ENCODE measurements at regions not wholly inside any gene's neighbourhood (a gene's known extent, or its start where the extent isn't known, plus 50 kb on each side); places are given as distances from the start of the nearest gene placed in this dataset.

- no peak overlapping the region for H3K27ac ChIP-seq (ENCODE audit: low read depth, low read length)
Measured at GRCh38 chr11:19661827-19662226, 50.8 kb upstream of the NAV2 start.

GRCh38 chr11:19660076-19660475 is 52.6 kb upstream of the NAV2 start:
- H3K27ac ChIP-seq (ENCODE audit: low read depth, low read length): no peak overlapping the region
- 53 to 58% (median 55%) methylated on average over 5 of the region's 5 CpGs for WGBS, 3 donors

- H3K27ac ChIP-seq (ENCODE audit: low read depth, low read length): no peak overlapping the region
Measured at GRCh38 chr11:19659529-19659928, 53.1 kb upstream of the NAV2 start.

DNA sequence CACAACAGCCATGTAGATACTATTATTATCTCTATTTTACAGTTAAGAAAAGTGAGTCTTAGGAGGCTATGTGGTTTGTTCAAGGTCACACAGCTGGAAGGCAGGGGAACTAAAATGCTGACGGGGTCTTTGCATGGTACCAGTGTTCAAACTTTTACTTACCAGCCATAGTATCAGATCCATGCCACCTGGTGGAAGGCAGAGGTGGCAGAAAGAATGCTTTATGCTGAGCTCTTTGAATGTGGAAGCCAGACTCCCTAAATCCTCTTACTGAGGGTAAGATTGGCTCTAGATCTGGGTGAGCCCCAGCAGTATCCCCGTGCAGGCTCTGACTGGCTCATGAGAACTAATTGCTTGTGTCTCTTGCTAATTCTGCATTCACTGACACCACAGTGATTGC is 54.3 kb upstream of the NAV2 start:
- H3K27ac ChIP-seq (ENCODE audit: low read depth, low read length): no peak overlapping the region
- WGBS, 3 donors: 31 to 52% (median 33%) methylated on average over 2 of the region's 2 CpGs

DNA sequence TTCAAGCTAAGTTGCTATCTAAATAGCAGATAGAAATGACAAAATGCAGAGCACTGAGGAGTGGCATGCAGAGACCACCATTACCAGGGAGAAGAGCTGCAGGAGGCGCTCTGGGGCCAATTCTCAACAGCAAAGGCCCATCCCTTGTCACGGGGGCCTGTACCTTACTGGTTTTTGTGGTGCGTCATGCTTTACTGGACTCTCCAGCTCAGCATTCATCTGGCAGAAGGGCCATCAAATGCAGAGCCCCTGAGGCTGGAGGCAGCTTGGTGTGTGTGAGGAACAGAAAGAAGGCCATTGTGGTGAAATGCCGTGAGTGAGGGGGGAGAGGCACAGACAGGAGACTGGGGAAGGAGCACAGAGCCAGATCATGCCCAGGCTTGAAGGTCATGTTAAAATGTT is 56.5 kb upstream of the NAV2 start:
- 86 to 96% (median 92%) methylated on average over 4 of the region's 4 CpGs for WGBS, 3 donors

DNA sequence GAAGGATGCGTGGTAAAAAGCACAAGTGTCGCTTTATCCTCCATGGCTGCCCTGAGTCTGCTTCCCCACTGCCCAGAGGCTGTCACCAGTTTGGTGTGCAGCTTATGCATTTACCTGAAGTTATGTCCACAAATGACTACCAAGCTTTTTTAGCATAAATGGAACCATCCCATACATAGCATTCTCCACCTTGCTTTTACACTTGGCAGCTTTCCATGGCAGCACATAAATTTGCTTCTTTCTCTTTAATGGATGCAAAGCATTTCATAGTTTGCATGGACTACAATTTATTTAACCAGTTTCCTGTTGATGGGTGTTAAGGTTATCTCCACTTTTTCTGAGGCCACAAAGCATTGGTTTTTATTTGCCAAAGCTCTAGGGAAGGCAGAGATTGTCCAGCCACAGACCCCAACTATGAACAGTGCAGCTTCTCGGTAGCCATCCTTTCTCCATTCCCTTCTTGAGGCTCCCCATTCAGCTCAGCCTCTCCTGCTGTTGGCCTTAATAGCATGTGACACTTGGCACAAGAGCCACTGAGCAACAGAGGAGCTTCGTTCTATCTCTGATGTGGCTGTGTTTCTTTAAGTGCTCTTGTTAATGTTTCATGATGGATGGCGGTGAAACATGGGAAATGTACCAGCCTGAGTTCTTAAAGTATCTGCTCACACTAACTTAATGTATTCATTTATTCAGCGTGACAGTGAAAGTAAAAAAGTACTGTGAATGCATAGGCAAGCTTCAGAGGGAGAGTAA is 59.8 kb upstream of the NAV2 start:
- WGBS, 3 donors: 68 to 82% (median 78%) methylated on average over 6 of the region's 6 CpGs
- no peak overlapping the region for H3K27ac ChIP-seq (ENCODE audit: low read depth, low read length)

More for the DNA sequence above, 56.5 kb upstream of the NAV2 start:
- no peak overlapping the region for H3K27ac ChIP-seq (ENCODE audit: low read depth, low read length)

DNA sequence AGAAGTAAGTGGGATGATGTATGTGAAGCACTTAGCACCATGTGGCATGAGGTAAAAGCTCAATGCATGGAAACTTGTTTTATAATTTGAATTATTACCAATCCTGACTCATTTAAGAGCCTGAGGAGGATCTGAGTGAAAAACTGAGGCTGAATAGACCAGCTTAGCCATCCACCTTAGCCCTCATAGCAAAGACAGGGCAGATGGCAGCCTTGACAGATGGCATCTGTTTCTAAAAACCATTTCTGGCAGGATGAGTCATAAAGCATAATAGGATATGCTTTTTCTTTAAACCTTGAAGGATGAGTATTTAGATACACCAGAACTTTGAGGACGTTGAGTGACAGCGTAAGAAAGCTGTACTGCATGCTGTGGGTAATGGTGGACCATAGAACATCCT is 61.0 kb upstream of the NAV2 start:
- H3K27ac ChIP-seq (ENCODE audit: low read depth, low read length): no peak overlapping the region
- 88 to 97% (median 95%) methylated on average over 2 of the region's 2 CpGs for WGBS, 3 donors

DNA sequence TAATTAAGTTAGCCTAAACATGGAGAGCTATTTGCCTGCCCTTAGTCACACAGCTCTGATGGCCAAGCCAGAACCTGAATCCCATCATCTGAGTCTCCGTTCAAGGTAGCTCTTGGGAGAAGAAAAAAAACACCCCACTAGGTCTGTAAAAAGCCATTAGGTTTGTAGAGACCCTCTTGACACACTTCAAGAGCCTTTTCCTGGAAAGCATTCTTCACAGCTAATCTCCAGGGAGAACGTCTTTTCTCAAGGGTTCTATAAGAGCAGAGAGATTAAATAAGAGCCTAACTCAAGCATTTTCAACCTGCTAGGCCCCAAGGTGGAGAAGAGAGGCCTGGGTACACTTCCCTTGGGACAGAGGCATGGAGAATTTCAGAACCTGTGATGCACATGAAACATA is 61.6 kb upstream of the NAV2 start:
- H3K27ac ChIP-seq (ENCODE audit: low read depth, low read length): no peak overlapping the region
- 80 to 92% (median 89%) methylated on average over 2 of the region's 2 CpGs for WGBS, 3 donors

DNA sequence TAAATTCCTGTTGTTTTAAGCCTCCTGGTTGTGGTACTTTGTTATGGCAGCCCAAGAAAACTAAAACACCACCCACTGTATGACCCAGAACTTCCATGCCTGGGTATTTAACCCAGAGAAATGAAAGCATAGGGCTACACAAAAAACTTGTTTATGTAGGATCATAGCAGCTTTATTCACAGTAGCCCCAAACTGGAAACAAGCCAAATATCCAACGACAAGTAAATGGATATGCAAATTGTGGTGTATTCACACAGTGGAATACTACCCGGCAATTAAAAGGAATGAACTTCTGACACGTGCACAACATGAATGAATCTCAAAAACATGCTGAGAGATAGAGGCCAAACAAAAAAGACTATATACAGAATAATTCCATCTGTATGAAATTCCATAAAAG is 62.2 kb upstream of the NAV2 start:
- 73 to 87% (median 85%) methylated on average over 3 of the region's 3 CpGs for WGBS, 3 donors
- no peak overlapping the region for H3K27ac ChIP-seq (ENCODE audit: low read depth, low read length)

GRCh38 chr11:19649751-19650150 is 62.9 kb upstream of the NAV2 start:
- H3K27ac ChIP-seq (ENCODE audit: low read depth, low read length): no peak overlapping the region
- WGBS, 3 donors: 80 to 89% (median 85%) methylated on average over 4 of the region's 4 CpGs

DNA sequence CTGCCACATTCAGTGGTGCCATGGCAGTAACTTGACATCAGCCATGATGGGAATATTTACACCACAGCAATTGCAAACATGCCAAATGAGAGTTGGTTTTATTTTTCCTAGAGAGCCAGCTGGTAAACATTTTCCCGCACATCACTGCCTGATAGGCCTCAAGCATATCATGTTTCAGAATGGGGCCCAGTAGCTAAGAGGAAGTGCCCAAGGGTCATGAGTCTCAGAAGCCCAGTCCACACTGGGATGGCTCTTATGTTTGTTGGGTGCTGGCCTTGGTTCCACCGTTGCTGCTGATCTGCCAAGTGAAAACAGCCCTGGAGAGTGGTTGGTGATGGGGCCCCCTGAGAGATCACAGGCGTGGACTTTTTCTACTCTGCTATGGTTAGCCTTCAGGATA is 64.3 kb upstream of the NAV2 start:
- 71 to 84% (median 79%) methylated on average over 3 of the region's 3 CpGs for WGBS, 3 donors

GRCh38 chr11:19647816-19648215 is 64.8 kb upstream of the NAV2 start:
- 89 to 94% (median 93%) methylated on average over 3 of the region's 3 CpGs for WGBS, 3 donors
- no peak overlapping the region for H3K27ac ChIP-seq (ENCODE audit: low read depth, low read length)

More for the DNA sequence above, 64.3 kb upstream of the NAV2 start:
- H3K27ac ChIP-seq (ENCODE audit: low read depth, low read length): no peak overlapping the region

- WGBS, 3 donors: 57 to 83% (median 58%) methylated on average over 3 of the region's 3 CpGs
- H3K27ac ChIP-seq (ENCODE audit: low read depth, low read length): no peak overlapping the region
Measured at GRCh38 chr11:19646921-19647320, 65.7 kb upstream of the NAV2 start.

- H3K27ac ChIP-seq (ENCODE audit: low read depth, low read length): no peak overlapping the region
- WGBS, 3 donors: 78 to 91% (median 81%) methylated on average over 1 of the region's 1 CpG
Measured at GRCh38 chr11:19646308-19646707, 66.3 kb upstream of the NAV2 start.

DNA sequence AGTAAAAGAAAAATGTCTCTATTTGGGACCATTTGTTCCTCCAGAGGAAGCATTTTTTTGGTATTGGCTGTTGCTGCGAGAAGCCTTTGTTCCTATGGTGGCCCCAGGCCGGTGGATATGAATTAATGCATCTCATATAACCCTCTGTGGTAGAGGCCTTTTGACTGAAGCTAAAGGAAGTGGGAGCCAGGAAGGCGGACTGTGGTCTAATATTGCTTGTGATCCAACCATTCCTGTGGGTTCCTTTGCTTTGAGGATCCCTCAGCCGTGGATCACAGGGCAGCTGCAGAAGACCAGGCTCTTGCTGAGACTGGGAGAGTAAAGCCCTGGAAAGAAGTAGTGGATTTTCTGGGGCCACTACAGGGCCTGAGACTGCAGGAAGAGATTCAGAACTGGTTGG is 68.3 kb upstream of the NAV2 start:
- H3K27ac ChIP-seq (ENCODE audit: low read depth, low read length): no peak overlapping the region
- WGBS, 3 donors: 92 to 94% (median 94%) methylated on average over 4 of the region's 4 CpGs

- WGBS, 3 donors: 26 to 60% (median 57%) methylated on average over 6 of the region's 6 CpGs
Measured at GRCh38 chr11:19642185-19643158, 70.2 kb upstream of the NAV2 start.

GRCh38 chr11:19639603-19640105 is 73.0 kb upstream of the NAV2 start:
- no peak overlapping the region for H3K27ac ChIP-seq (ENCODE audit: low read depth, low read length)
- WGBS, 3 donors: 89 to 91% (median 89%) methylated on average over 6 of the region's 6 CpGs

More at GRCh38 chr11:19642185-19643158, 70.2 kb upstream of the NAV2 start:
- H3K27ac ChIP-seq (ENCODE audit: low read depth, low read length): no peak overlapping the region

DNA sequence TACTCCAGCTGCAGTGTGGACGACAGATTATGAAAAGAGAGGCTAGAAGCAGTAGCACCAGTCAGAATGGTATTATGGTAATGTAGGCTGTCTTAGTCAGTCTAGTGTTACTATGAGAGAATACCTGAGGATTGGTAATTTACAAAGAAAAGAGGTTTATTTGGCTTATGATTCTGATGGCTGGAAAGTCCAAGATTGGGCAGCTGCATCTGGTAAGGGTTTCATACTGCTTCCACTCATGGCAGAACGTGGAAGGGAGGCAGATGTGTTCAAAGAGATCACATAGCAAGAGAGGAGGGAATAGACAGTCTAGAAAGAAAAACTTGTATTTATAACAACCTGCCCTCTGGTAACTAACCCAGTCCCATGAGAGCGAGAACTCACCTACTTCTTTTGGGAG is 77.3 kb upstream of the NAV2 start:
- WGBS, 3 donors: 85 to 96% (median 93%) methylated on average over 3 of the region's 3 CpGs
- H3K27ac ChIP-seq (ENCODE audit: low read depth, low read length): no peak overlapping the region

DNA sequence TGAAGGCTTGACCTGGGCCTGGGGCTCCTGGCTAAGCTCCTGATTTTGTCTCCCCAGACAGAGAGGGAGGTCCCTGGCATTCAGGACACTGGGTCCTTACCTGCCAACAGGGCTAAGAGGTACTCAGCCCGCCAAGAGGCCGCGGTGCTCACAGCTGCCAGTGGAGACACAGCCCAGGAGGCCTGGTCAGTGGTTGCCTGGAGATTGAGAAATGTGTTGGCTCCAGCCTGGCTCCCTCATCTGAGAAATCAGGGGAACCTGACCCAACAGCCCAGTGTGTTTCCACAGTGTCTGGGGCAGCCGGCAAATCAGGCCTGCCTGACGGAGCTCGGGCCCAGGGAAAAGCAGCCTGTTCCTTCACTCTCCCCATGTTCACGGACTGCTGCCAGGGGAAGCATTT is 79.4 kb upstream of the NAV2 start:
- 80 to 87% (median 81%) methylated on average over 7 of the region's 7 CpGs for WGBS, 3 donors
- H3K27ac ChIP-seq (ENCODE audit: low read depth, low read length): no peak overlapping the region

Data from adipose tissue (tissue), 3 donors.